ENCODE measurements at regions not wholly inside any gene's neighbourhood (a gene's known extent, or its start where the extent isn't known, plus 50 kb on each side); places are given as distances from the start of the nearest gene placed in this dataset.
"Not testable (repeated sequence)": the region's sequence is repeated elsewhere in the genome, so short reads cannot be mapped to it uniquely, and the experiment has no call there.

- DNase-seq (ENCODE audit: low read depth in 2 of 2) = no peak
Observed at GRCh38 chr13:106102786-106103185, 432.7 kb downstream of the EFNB2 start.

- DNase-seq (ENCODE audit: low read depth in 2 of 2) = no peak
Observed at GRCh38 chr13:106101201-106101600, 434.3 kb downstream of the EFNB2 start.

- DNase-seq (ENCODE audit: low read depth in 2 of 2) = no peak
Observed at GRCh38 chr13:106100171-106100919, 435.1 kb downstream of the EFNB2 start.

GRCh38 chr13:106099765-106100164 is 435.7 kb downstream of the EFNB2 start:
- no peak for DNase-seq (ENCODE audit: low read depth in 2 of 2)

GRCh38 chr13:106098778-106099177 is 436.7 kb downstream of the EFNB2 start:
- DNase-seq (ENCODE audit: low read depth in 2 of 2) = no peak

- no peak for DNase-seq (ENCODE audit: low read depth in 2 of 2)
Observed at GRCh38 chr13:106096661-106097092, 438.8 kb downstream of the EFNB2 start.

GRCh38 chr13:106095919-106096318 is 439.5 kb downstream of the EFNB2 start:
- no peak for DNase-seq (ENCODE audit: low read depth in 2 of 2)

- DNase-seq (ENCODE audit: low read depth in 2 of 2) = no peak
Observed at GRCh38 chr13:106095406-106095805, 440.1 kb downstream of the EFNB2 start.

GRCh38 chr13:106090001-106090400 is 445.5 kb downstream of the EFNB2 start:
- no peak for DNase-seq (ENCODE audit: low read depth in 2 of 2)

GRCh38 chr13:106089261-106089980 is 446.0 kb downstream of the EFNB2 start:
- DNase-seq (ENCODE audit: low read depth in 2 of 2) = no peak

- DNase-seq (ENCODE audit: low read depth in 2 of 2) = peak in 1 of 2 donors; percentile 10
Observed at GRCh38 chr13:106088085-106088484, 447.4 kb downstream of the EFNB2 start.

- no peak for DNase-seq (ENCODE audit: low read depth in 2 of 2)
Observed at GRCh38 chr13:106087201-106087600, 448.3 kb downstream of the EFNB2 start.

GRCh38 chr13:106083620-106084350 is 451.7 kb downstream of the EFNB2 start:
- DNase-seq (ENCODE audit: low read depth in 2 of 2) = peak; percentile 81 to 90

GRCh38 chr13:106081221-106081620 is 454.2 kb downstream of the EFNB2 start:
- not testable (repeated sequence) for DNase-seq (ENCODE audit: low read depth in 2 of 2)

GRCh38 chr13:106078191-106078590 is 457.3 kb downstream of the EFNB2 start:
- no peak for DNase-seq (ENCODE audit: low read depth in 2 of 2)

GRCh38 chr13:106077017-106077416 is 458.4 kb downstream of the EFNB2 start:
- DNase-seq (ENCODE audit: low read depth in 2 of 2) = no peak

GRCh38 chr13:106072014-106072413 is 463.4 kb downstream of the EFNB2 start:
- DNase-seq (ENCODE audit: low read depth in 2 of 2) = no peak

GRCh38 chr13:106063591-106064313 is 471.7 kb downstream of the EFNB2 start:
- DNase-seq (ENCODE audit: low read depth in 2 of 2) = peak in 1 of 2 donors; percentile 23

- no peak for DNase-seq (ENCODE audit: low read depth in 2 of 2)
Observed at GRCh38 chr13:106061781-106062180, 473.7 kb downstream of the EFNB2 start.

- no peak for DNase-seq (ENCODE audit: low read depth in 2 of 2)
Observed at GRCh38 chr13:106056851-106057250, 478.6 kb downstream of the EFNB2 start.

GRCh38 chr13:106052200-106052767 is 483.2 kb downstream of the EFNB2 start:
- no peak for DNase-seq (ENCODE audit: low read depth in 2 of 2)
